ENCODE measurements at regions not wholly inside any gene's neighbourhood (a gene's known extent, or its start where the extent isn't known, plus 50 kb on each side); places are given as distances from the start of the nearest gene placed in this dataset.
"Not testable (repeated sequence)": the region's sequence is repeated elsewhere in the genome, so short reads cannot be mapped to it uniquely, and the experiment has no call there.

- not testable (repeated sequence) for TF ChIP-seq CTCF (IDR thresholded peaks at IDR 0.05 in 2 of 3, conservative IDR thresholded peaks at IDR 0.05 in 1 of 3; ENCODE audit: control insufficient read depth in 2 of 3, extremely low read depth in 1 of 3, insufficient read depth in 1 of 3, low read depth in 3 of 3, low read length in 3 of 3); ZNF207 (IDR thresholded peaks at IDR 0.05; ENCODE audit: borderline replicate concordance); ATF2 (IDR thresholded peaks at IDR 0.05; ENCODE audit: low read length); EED (IDR thresholded peaks at IDR 0.05; ENCODE audit: low read depth); JUNB (IDR thresholded peaks at IDR 0.05); RFX5 (IDR thresholded peaks at IDR 0.05; ENCODE audit: low read depth, low read length)
Measured at GRCh38 chr16:33995821-33996372, 536.5 kb downstream of the TP53TG3F start.
